Stimulated activated CD8-positive, alpha-beta memory T cell treated with anti-CD3 and anti-CD28 coated beads, Interleukin-12 subunit alpha, Interleukin-12 subunit beta, amount 100 ng/mL, for 24 hours (primary cell): ENCODE measurements at regions not wholly inside any gene's neighbourhood (a gene's known extent, or its start where the extent isn't known, plus 50 kb on each side); places are given as distances from the start of the nearest gene placed in this dataset.
"Not testable (repeated sequence)": the region's sequence is repeated elsewhere in the genome, so short reads cannot be mapped to it uniquely, and the experiment has no call there.

ENCODE experiments used
- DNase-seq: peaks from one replicate; pipeline ENCODE4 v3.0.0-alpha.2; 2020; ENCODE audit errors: extremely low read depth

DNA sequence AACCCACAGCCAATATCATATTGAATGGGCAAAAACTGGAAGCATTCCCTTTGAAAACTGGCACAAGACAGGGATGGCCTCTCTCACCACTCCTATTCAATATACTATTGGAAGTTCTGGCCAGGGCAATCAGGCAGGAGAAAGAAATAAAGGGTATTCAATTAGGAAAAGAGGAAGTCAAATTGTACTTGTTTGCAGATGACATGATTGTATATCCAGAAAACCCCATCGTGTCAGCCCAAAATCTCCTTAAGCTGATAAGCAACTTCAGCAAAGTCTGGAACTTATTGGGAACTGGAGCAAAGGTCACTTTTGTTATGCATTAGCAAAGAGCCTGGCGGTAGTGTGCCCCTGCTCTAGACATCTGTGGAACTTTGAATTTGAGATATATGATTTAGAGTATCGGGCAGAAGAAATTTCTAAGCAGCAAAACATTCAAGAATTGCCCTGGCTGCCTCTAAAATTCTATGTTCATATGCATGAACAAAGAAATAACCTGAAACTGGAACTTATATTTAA, 53.4 kb upstream of the PSMA1 start:
- DNase-seq: not testable (repeated sequence)

DNA sequence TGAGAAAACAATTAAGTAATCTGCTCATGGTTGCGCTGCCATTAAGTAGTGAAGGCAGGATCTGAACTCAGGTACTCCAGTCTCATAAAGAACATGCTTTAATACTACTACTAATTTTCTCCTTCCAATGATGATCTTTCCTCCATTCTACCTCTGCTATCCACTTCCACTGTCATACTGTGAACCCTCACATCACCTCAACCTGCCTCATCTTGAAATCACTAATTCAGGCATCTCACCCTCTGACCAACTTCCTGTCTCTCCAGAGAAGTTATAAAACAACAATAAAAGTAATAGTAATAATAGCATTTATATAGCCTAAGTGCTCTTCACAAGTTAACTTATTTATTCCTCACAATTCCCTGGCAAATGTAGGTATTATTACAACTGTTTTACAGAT, 57.1 kb upstream of the PSMA1 start:
- DNase-seq: no peak

DNA sequence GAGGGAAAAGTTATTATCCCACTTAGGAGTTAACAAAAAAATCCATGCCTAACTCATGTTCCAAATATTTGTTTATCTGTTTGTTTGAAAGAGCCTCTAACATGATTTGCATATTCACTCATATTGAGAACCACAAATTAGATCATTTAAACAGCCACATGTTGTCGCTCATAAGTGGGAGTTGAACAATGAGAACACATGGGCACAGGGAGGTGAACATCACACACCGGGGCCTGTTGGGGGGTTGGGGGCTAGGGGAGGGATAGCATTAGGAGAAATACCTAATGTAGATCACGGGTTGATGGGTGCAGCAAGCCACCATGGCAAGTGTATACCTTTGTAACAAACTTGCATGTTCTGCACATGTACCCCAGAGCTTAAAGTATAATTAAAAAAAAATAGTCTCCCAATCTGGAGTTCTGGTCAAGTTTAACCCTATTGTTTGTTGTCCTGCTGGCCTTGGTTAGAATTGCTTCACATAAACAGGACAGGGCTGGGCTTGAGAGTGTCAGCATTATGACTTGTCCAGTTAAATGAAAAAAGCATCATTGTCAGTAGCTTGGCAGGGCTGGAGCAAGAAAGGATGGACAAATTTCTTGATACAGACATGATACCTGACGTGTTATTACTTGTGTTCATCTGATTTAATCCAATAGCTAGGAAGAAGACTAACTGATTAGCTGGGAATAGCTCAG, 57.8 kb upstream of the PSMA1 start:
- DNase-seq: no peak

DNA sequence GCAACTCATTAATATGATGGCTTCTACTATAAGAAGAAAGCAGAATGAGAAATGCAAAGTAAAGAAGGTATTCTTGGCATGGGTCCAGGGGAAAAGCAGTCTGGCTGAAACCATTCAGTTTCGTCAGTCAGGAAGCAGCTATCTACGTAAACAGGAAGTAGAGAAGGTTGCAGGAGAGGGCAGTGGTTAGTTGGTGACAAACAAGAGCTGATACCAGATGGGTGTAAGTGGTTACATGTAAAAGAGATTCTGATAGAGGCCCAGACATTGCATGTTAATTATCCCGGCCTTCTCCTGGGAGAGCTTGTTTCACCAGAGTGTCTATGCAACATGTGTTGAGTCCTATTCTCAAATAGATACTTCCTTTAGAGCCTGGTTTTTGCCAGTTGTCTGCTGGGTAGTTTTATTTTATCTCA, 58.4 kb upstream of the PSMA1 start:
- peak; percentile 15 for DNase-seq

DNA sequence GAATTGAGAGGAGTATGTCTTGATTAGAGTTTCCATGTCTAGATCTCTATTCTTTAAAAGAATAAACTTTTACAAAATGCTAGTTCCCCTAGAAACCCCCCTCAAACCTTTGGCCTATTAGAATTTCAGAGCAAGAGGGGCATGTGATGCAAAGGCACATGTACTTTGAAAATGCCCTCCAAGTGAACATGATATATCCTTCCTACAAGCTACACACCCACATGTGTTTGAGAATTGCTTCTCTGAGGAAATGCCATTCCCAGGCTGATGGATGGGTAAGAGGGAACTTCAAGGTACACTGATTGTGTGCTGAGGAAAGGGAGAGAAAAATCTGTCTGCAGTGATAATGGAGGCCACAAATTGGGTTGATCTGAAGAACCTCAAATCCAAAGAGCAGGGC, 59.5 kb upstream of the PSMA1 start:
- no peak for DNase-seq

DNA sequence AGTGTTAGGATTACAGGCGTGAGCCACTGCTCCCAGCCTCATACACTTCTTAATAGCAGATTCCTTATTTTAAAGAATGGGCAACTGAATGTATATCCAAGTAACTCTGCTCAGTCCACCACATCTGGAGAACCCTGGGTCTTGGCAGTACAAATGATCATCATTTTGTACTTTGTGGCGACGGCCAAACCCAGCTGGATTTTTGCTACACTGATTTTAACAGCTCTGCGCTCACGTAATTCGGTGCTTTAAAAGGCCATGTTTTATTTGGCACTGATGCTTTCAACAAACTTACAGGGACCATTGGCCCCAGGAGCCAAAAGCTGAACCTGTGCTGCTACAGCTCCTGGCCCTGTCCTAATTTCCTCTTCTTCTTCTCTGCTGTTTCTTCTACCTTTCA, 60.8 kb upstream of the PDE3B start:
- DNase-seq: no peak

DNA sequence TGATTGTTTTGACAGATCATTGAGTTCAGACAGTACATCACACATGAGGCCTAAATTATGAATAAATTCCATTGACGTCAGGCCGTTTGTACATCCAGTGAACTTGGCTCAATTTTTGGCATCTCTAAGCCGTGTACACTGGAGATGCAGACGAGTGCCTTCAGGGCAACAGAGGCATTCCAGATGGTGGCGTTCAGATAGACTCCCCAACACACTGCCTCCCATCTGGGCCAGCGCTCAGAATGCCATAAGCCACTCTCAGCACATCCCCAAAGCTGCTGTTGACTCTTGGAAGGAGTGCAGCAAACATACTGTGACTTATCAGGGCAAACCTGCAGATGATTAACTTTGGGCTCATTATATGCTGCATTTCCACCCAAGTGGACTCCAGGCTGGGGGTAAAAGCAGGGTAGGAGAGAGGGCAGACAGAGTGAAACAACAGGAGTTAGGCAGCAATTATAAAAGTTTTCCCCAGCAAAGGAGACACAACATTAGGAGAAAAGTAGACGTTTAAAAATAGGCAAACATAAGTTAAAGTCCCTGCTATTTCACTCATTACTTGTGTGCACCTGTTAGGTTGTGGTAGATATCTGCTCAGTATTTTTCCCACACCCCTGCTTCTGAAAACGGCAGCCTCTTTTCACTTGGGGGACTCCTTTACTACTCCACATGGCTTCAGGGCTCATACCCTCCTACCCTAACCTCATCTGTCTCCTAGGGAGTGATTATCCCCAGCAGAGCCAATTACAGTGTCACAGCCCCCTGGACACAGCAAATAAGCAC, 60.2 kb upstream of the PDE3B start:
- DNase-seq: no peak

DNA sequence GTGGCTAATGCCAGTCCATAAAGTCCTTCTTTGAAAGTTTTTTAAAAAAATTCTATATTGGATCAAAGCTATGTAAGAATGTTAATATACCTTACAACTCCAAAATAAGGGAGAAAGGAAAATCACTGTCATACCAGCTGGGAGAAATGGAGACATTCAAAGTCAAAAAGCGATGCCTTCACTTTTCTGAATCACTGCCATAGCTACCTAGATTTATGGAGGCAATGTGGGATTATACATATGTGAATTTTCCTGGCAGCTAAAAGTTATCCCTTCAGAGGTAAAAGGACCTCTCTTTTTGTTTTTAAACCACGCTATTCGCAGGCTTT, 59.6 kb upstream of the PDE3B start:
- no peak for DNase-seq

DNA sequence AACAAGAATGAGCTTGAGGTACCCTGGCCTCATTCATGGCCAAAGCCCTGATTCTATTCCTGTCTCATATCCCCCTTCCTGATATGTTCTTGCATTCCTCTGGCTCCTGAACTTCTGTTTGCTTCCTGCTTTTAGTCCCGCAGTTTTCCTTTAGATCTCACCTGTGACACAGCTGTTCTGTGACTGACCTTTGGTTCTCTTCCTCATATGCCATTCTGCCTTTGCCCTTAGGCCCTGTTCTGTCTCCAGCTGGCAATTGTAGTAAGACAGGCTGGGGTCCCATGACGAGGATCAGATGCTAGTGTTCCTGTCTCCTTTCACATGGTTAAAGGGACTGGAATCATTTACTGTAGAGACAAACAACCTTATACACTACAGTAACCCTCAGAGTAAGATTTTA, 59.0 kb upstream of the PDE3B start:
- DNase-seq: no peak

DNA sequence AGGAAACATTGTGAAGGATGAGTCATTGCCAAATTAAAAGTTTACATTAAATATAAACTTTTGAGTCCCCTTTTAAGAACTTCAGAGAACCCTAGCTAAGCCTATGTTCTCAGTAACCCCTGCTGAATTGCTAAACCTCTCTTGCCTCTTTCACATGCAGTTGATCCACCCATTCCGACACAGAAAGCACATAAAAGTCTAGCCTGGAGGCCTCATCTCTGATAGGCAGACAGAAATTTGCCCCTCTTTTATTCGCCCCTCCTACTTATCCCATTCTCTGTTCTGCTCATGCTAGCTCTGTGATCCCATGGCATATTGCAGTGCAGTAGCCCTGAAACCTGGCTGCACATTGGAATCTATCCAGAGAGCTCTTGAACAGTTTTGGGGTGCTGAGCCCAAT, 58.2 kb upstream of the PDE3B start:
- DNase-seq: no peak

DNA sequence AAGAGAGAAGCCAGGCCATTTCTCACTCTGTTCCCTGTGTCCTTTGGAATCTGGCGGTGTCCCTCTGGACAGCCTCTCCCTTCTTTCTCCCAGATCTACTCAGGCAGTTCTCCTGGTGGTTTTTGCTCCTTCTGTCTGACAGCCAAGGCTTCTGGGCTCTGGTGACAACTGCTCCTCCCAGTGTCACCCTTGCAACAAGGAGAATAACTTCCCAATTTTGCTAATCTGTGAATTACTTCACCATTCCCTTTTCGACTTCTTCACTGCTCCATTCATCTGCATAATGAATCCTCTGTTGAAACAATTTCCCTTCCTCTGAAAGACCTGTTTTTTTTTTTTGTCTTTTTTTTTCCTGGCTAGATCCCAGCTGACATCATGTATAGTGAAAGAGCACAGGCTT, 56.3 kb upstream of the PDE3B start:
- DNase-seq: no peak

DNA sequence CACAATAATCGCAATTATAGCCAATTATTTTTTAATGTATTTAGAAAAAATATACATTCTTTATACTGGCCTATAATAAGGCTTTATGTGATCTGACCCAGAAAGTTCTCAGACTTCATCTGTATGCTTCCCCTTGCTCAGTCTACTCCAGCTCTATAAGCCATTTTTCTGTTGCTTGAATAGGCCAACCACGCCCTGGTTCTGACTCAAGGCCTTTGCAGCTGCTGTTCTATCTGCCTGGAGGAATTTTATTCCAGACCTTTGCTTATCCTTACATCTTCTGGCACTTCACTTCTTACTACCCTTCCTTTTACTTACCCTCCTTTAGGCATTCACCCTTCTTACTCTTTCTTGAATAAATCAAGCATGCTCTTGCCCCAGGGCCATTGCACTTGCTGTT, 54.9 kb upstream of the PDE3B start:
- no peak for DNase-seq

DNA sequence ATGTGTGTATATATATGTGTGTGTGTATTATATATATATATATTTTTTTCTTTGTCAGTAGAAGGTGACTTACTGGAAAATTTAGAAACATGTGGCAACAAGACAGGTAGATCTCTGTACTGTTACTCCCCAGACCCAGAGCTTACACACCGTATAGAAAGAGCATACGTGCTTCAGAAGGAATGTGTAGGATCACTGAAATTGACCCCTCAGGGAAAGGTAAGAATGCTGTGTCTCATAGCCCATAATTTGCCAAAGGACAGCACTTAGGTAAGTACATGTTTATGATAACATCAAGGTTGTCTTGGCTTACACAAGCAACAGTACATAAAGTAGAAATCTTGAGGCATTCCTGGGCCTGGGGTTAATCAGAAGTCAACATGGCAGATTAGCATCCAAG, 54.2 kb upstream of the PDE3B start:
- no peak for DNase-seq

DNA sequence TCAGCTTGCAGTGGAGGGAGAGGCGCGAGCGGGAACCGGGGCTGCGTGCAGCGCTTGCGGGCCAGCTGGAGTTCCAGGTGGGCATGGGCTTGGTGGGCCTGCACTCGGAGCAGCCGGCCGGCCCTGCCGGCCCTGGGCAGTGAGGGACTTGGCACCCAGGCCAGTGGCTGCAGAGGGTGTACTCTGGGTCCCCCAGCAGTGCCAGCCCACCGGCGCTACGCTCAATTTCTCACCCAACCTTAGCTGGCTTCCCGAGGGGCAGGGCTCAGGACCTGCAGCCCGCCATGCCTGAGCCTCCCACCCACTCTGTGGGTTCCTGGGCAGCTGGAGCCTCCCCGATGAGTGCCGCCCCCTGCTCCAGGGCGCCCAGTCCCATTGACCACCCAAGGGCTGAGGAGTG, 52.6 kb upstream of the PDE3B start:
- DNase-seq: not testable (repeated sequence)

DNA sequence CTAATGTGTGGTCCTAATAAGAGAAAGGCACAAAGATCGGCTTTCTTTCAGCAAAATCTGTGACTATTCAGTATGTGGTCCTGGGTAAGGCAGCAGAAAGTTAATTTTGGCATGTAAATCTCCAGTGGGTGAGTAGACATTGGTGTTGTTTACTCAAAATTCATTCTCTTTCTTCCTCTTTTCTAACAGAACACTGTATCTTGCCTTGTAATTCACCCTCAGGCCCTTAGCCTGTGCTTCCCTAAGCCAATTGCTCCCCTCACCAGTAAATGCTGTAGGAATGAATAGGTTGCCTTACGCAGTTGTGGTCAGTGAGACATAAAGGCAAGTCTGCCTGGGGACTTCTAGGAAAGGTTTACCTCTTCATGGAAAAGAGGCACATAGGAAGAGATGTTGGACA, 49.9 kb upstream of the PDE3B start:
- no peak for DNase-seq
